ENCODE measurements at regions not wholly inside any gene's neighbourhood (a gene's known extent, or its start where the extent isn't known, plus 50 kb on each side); places are given as distances from the start of the nearest gene placed in this dataset.

- DNase-seq (ENCODE audit: low spot score), result peak; percentile 18
- TF ChIP-seq CTCF (IDR thresholded peaks at IDR 0.05; ENCODE audit: extremely low read depth, missing control alignments), result no peak
Measured at GRCh38 chrX:38879631-38880220, 78.5 kb downstream of the MID1IP1 start.

- no peak for DNase-seq (ENCODE audit: low spot score)
- no peak for TF ChIP-seq CTCF (IDR thresholded peaks at IDR 0.05; ENCODE audit: extremely low read depth, missing control alignments)
Measured at GRCh38 chrX:38880296-38880854, 79.1 kb downstream of the MID1IP1 start.

GRCh38 chrX:38881066-38881465, 79.8 kb downstream of the MID1IP1 start:
- no peak for TF ChIP-seq CTCF (IDR thresholded peaks at IDR 0.05; ENCODE audit: extremely low read depth, missing control alignments)
- DNase-seq (ENCODE audit: low spot score), result no peak

- TF ChIP-seq CTCF (IDR thresholded peaks at IDR 0.05; ENCODE audit: extremely low read depth, missing control alignments), result no peak
- no peak for DNase-seq (ENCODE audit: low spot score)
Measured at GRCh38 chrX:38881727-38882126, 80.5 kb downstream of the MID1IP1 start.

- no peak for DNase-seq (ENCODE audit: low spot score)
- TF ChIP-seq CTCF (IDR thresholded peaks at IDR 0.05; ENCODE audit: extremely low read depth, missing control alignments), result no peak
Measured at GRCh38 chrX:38882894-38883626, 81.8 kb downstream of the MID1IP1 start.

GRCh38 chrX:38886112-38886511, 84.9 kb downstream of the MID1IP1 start:
- DNase-seq (ENCODE audit: low spot score), result no peak
- no peak for TF ChIP-seq CTCF (IDR thresholded peaks at IDR 0.05; ENCODE audit: extremely low read depth, missing control alignments)

GRCh38 chrX:38887222-38887621, 86.0 kb downstream of the MID1IP1 start:
- no peak for DNase-seq (ENCODE audit: low spot score)
- TF ChIP-seq CTCF (IDR thresholded peaks at IDR 0.05; ENCODE audit: extremely low read depth, missing control alignments), result no peak
